ENCODE measurements at regions not wholly inside any gene's neighbourhood (a gene's known extent, or its start where the extent isn't known, plus 50 kb on each side); places are given as distances from the start of the nearest gene placed in this dataset.
"Not testable (repeated sequence)": the region's sequence is repeated elsewhere in the genome, so short reads cannot be mapped to it uniquely, and the experiment has no call there.

GRCh38 chr1:222470252-222470805 lies 77.6 kb downstream of the HHIPL2 start:
- DNase-seq, result not testable (repeated sequence)

- DNase-seq, result no peak
Observed at GRCh38 chr1:222466150-222466865, 81.6 kb downstream of the HHIPL2 start.

- peak; percentile 95 for DNase-seq
Observed at GRCh38 chr1:222465211-222466041, 82.5 kb downstream of the HHIPL2 start.

- DNase-seq, result peak; percentile 68
Observed at GRCh38 chr1:222464841-222465210, 83.1 kb downstream of the HHIPL2 start.

- no peak for DNase-seq
Observed at GRCh38 chr1:222463059-222463730, 84.7 kb downstream of the HHIPL2 start.

GRCh38 chr1:222462601-222463000 lies 85.3 kb downstream of the HHIPL2 start:
- no peak for DNase-seq

GRCh38 chr1:222461941-222462340 lies 86.0 kb downstream of the HHIPL2 start:
- no peak for DNase-seq

GRCh38 chr1:222459652-222460051 lies 88.3 kb downstream of the HHIPL2 start:
- DNase-seq, result no peak

GRCh38 chr1:222457513-222457912 lies 90.4 kb downstream of the HHIPL2 start:
- DNase-seq, result no peak

GRCh38 chr1:222457084-222457483 lies 90.8 kb downstream of the HHIPL2 start:
- no peak for DNase-seq

GRCh38 chr1:222455188-222455879 lies 92.6 kb downstream of the HHIPL2 start:
- DNase-seq, result peak; percentile 96

- DNase-seq, result peak; percentile 74
Observed at GRCh38 chr1:222454782-222455181, 93.1 kb downstream of the HHIPL2 start.

- DNase-seq, result peak; percentile 68
Observed at GRCh38 chr1:222454186-222454585, 93.7 kb downstream of the HHIPL2 start.

GRCh38 chr1:222452031-222452430 lies 95.9 kb downstream of the HHIPL2 start:
- DNase-seq, result no peak

- DNase-seq, result no peak
Observed at GRCh38 chr1:222443566-222443965, 104.3 kb downstream of the HHIPL2 start.

- peak; percentile 53 for DNase-seq
Observed at GRCh38 chr1:222441066-222441465, 106.8 kb downstream of the HHIPL2 start.

GRCh38 chr1:222424826-222425225 lies 123.1 kb downstream of the HHIPL2 start:
- DNase-seq, result no peak

GRCh38 chr1:222421380-222421779 lies 126.5 kb downstream of the HHIPL2 start:
- DNase-seq, result no peak

GRCh38 chr1:222420633-222421032 lies 127.3 kb downstream of the HHIPL2 start:
- DNase-seq, result no peak

- no peak for DNase-seq
Observed at GRCh38 chr1:222418654-222419053, 129.2 kb downstream of the HHIPL2 start.

GRCh38 chr1:222417264-222417663 lies 130.6 kb downstream of the HHIPL2 start:
- DNase-seq, result no peak

- DNase-seq, result no peak
Observed at GRCh38 chr1:222416001-222416791, 131.7 kb downstream of the HHIPL2 start.
